ENCODE measurements at regions not wholly inside any gene's neighbourhood (a gene's known extent, or its start where the extent isn't known, plus 50 kb on each side); places are given as distances from the start of the nearest gene placed in this dataset.

DNA sequence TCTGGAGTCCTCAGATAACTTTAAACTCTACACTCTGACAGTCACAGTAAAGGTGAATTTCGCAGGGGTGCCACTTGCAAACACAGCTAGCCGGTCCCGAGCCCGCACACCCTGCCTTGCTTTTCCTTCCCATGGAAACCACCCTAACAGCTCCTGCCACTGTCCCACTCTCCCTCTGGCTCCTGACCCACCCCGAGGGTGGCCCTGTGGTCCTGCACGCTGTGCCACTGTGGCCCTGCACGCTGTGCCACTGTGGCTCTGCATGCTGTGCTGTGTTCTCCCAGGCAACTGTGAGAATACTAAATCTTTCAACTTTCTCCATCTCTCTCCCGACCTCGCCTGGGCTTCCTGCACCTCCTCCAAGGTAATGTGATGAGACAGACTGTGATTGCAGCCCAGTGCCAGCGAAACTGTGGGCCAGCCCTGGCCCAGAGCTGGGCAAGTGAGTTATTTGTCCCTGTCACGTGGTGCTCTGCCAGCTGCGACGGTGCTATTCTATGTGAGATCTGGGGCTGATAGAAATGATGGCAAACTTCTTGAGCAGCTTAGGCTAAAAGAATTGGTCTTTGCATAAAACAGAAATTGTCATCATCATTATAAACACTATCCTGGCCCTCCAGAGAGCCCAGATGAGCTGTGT is 63.4 kb upstream of the TARBP1 start:
- Histone ChIP-seq H3K79me2 (ENCODE audit: control insufficient read depth, insufficient read depth, low read length) (no peaks in the 10 kb centered on the region), H3K27ac (ENCODE audit: low read depth, low read length) (no peak overlapping the region), H3K79me1 (ENCODE audit: low read length) (no peaks in the 10 kb centered on the region), H4K8ac (ENCODE audit: low read depth, low read length) (no peak overlapping the region), H2BK120ac (ENCODE audit: low read depth, low read length) (no peak overlapping the region), H3K36me3 (ENCODE audit: control insufficient read depth, insufficient read depth, low read length) (no peaks in the 10 kb centered on the region), H3K9ac (ENCODE audit: low read length) (no peak overlapping the region), H3K23ac (ENCODE audit: low read length) (no peak overlapping the region), H4K5ac (ENCODE audit: low read length) (no peak overlapping the region), H3K18ac (ENCODE audit: low read length) (peak overlapping the region; percentile 6), H2BK5ac (ENCODE audit: low read length) (no peak overlapping the region), H3K4ac (ENCODE audit: low read depth, low read length) (no peak overlapping the region), H3K4me2 (ENCODE audit: low read length) (no peak overlapping the region), H2AK5ac (ENCODE audit: low read length) (no peak overlapping the region), H2BK15ac (replicated peaks; ENCODE audit: low read depth) (no peak overlapping the region), H3K4me3 (ENCODE audit: low read length) (no peak overlapping the region), H3K4me1 (ENCODE audit: control insufficient read depth, low read depth, low read length) (peaks cover 4% of the 10 kb centered on the region), H3K56ac (ENCODE audit: low read length) (no peak overlapping the region), H3K27me3 (ENCODE audit: insufficient read depth, low read length, poor library complexity) (no peaks in the 10 kb centered on the region)
- DNase-seq, result no peak
- WGBS (ENCODE audit: extremely low coverage, insufficient coverage, low lambda C conversion rate), result no CpG with 5 or more reads among the region's 13 CpGs

DNA sequence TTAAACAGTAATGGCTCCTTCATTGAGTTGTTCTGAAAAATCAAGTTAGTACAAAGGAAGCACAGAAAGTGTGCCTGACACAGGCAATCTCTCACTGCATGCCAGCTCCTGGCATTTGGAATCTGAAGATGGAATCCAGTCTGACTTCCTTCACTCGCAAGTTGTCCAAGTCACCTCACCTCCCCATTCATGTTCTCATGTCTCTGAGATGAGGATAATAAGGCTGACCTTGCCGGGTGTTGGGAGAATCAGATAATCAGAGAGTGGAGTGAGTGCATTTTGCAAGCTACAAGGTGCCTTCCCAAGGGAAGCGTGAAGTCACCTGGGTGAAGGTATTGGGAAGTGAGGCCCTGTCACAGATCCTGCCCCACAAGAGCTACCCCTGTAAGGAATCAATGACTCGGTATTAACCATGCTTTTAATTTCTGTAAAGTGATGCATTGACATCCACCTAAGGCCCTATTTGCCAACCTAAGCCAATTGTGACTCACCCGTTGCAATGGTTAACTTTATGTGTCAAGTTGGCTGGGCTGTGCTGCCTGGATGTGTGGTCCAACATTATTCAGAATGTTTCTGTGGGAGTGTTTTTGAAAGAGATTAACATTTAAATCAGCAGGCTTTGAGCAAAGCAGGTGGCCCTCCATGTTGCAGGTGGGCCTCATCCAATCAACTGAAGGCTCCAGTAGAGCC is 62.5 kb upstream of the TARBP1 start:
- H3K27me3 ChIP-seq (ENCODE audit: insufficient read depth, low read length, poor library complexity), result no peaks in the 10 kb centered on the region
- no peak overlapping the region for H3K27ac ChIP-seq (ENCODE audit: low read depth, low read length)
- no peak overlapping the region for H3K4me3 ChIP-seq (ENCODE audit: low read length)
- no peak overlapping the region for H2BK120ac ChIP-seq (ENCODE audit: low read depth, low read length)
- H2AK5ac ChIP-seq (ENCODE audit: low read length), result no peak overlapping the region
- H3K4me1 ChIP-seq (ENCODE audit: control insufficient read depth, low read depth, low read length), result peaks cover 2% of the 10 kb centered on the region
- no peak overlapping the region for H3K56ac ChIP-seq (ENCODE audit: low read length)
- no peaks in the 10 kb centered on the region for H3K79me1 ChIP-seq (ENCODE audit: low read length)
- H3K4ac ChIP-seq (ENCODE audit: low read depth, low read length), result no peak overlapping the region
- no CpG with 5 or more reads among the region's 5 CpGs for WGBS (ENCODE audit: extremely low coverage, insufficient coverage, low lambda C conversion rate)
- no peaks in the 10 kb centered on the region for H3K79me2 ChIP-seq (ENCODE audit: control insufficient read depth, insufficient read depth, low read length)
- H3K4me2 ChIP-seq (ENCODE audit: low read length), result no peak overlapping the region
- no peak for DNase-seq
- H3K23ac ChIP-seq (ENCODE audit: low read length), result no peak overlapping the region
- H4K8ac ChIP-seq (ENCODE audit: low read depth, low read length), result no peak overlapping the region
- H4K5ac ChIP-seq (ENCODE audit: low read length), result no peak overlapping the region
- no peak overlapping the region for H2BK15ac ChIP-seq (replicated peaks; ENCODE audit: low read depth)
- no peak overlapping the region for H2BK5ac ChIP-seq (ENCODE audit: low read length)
- H3K18ac ChIP-seq (ENCODE audit: low read length), result no peak overlapping the region
- H3K36me3 ChIP-seq (ENCODE audit: control insufficient read depth, insufficient read depth, low read length), result no peaks in the 10 kb centered on the region
- H3K9ac ChIP-seq (ENCODE audit: low read length), result no peak overlapping the region

DNA sequence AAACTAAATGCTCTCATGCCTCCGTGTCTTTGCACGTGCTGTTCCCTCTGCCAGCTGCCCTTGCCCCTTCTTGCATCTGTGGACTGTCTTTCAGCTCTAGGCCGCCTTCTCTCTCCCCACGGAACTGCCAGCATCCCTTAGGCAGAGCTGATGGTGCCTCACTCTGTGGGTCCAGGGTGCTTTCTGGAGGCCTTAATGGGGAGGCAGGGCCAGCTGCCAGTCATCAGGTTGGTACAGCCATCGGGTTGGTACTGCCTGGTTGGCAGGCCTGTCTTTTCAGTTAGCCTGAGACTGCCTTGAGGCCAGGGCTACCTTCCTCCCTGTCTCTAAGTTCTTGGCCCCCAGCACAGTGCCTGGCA is 61.4 kb upstream of the TARBP1 start:
- H3K4me1 ChIP-seq (ENCODE audit: control insufficient read depth, low read depth, low read length), result peaks cover 2% of the 10 kb centered on the region
- H3K4me3 ChIP-seq (ENCODE audit: low read length), result no peak overlapping the region
- H2BK15ac ChIP-seq (replicated peaks; ENCODE audit: low read depth), result no peak overlapping the region
- no peaks in the 10 kb centered on the region for H3K36me3 ChIP-seq (ENCODE audit: control insufficient read depth, insufficient read depth, low read length)
- peak overlapping the region; percentile 51 for H2AK5ac ChIP-seq (ENCODE audit: low read length)
- H3K27me3 ChIP-seq (ENCODE audit: insufficient read depth, low read length, poor library complexity), result no peaks in the 10 kb centered on the region
- no peak overlapping the region for H3K4ac ChIP-seq (ENCODE audit: low read depth, low read length)
- H3K56ac ChIP-seq (ENCODE audit: low read length), result no peak overlapping the region
- no peak overlapping the region for H4K8ac ChIP-seq (ENCODE audit: low read depth, low read length)
- no peak overlapping the region for H3K18ac ChIP-seq (ENCODE audit: low read length)
- H2BK5ac ChIP-seq (ENCODE audit: low read length), result no peak overlapping the region
- no peak for DNase-seq
- no peaks in the 10 kb centered on the region for H3K79me2 ChIP-seq (ENCODE audit: control insufficient read depth, insufficient read depth, low read length)
- H4K5ac ChIP-seq (ENCODE audit: low read length), result no peak overlapping the region
- H3K79me1 ChIP-seq (ENCODE audit: low read length), result no peaks in the 10 kb centered on the region
- no peak overlapping the region for H3K4me2 ChIP-seq (ENCODE audit: low read length)
- H3K9ac ChIP-seq (ENCODE audit: low read length), result no peak overlapping the region
- H3K27ac ChIP-seq (ENCODE audit: low read depth, low read length), result no peak overlapping the region
- no CpG with 5 or more reads among the region's 5 CpGs for WGBS (ENCODE audit: extremely low coverage, insufficient coverage, low lambda C conversion rate)
- no peak overlapping the region for H3K23ac ChIP-seq (ENCODE audit: low read length)
- no peak overlapping the region for H2BK120ac ChIP-seq (ENCODE audit: low read depth, low read length)

DNA sequence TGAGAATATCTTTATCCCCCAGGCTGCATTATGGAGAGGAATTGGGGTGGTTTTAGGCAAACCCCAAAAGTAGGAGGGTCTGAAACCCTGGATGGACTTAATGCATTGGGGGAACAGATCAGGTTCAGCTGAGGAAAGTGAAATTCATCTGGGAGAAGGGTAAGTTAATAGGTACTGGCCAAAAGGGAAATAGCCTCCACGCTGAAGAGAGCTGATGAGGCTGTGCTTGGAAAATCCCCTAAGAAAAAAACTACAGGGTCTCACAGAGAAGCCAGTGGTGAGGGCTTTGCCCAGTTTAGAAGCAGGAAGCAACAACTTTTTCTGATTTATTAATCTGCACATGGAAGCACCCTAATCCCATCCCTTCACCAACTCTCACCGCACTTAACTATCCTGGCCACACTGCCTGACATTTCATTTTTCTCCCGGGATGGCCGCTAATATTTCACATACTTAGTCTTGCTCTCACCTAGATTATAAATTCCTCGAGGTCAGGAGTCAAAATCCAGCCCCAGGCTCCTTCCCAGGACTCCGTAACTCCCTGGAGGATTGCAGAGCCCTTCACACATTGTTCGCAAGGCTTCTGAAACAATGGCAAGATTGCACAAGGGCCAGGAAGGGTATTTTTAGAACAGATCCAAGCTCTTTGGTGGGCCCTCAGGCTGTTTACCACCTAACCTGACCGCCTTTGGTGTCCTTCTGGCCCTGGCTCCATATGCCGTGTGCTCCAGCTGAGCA is 60.9 kb upstream of the TARBP1 start:
- no peak overlapping the region for H3K27ac ChIP-seq (ENCODE audit: low read depth, low read length)

DNA sequence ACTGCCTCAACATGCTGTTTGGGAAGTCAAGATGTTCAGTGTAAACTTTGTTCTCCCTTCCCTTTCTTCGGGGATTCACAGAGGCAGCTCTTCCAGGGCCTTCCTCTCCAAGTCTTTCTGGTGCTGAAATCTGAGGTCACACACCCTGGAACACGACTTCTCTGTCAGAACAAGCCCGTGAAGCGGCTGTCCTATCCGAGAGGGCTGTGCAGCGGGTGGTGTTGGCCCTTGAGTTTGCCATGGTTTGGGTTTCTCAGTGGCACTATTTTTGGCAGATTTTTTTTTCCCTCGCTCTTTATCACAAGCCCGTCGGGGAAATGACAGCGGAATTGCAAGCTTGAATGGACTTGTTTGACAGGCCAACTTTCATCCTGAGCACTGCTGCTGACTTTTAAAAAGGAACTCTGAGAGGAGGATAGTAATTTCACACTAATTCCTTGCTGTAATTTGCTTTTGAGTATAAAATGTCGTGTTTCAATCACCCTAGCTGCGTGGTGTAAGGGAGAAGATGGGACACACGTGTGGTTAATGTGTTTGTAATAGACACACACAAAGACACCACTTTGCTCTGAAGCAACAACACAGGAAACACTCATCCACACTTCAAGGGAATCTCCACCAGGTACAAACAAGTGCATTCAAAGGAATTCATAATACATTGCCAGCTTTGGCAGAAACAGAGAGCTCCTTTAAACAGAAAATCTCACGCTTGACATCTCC is 60.1 kb upstream of the TARBP1 start:
- no CpG with 5 or more reads among the region's 14 CpGs for WGBS (ENCODE audit: extremely low coverage, insufficient coverage, low lambda C conversion rate)
- Histone ChIP-seq H2BK15ac (replicated peaks; ENCODE audit: low read depth) (no peak overlapping the region), H3K18ac (ENCODE audit: low read length) (no peak overlapping the region), H3K4me2 (ENCODE audit: low read length) (no peak overlapping the region), H4K8ac (ENCODE audit: low read depth, low read length) (no peak overlapping the region), H3K36me3 (ENCODE audit: control insufficient read depth, insufficient read depth, low read length) (no peaks in the 10 kb centered on the region), H3K4ac (ENCODE audit: low read depth, low read length) (no peak overlapping the region), H3K9ac (ENCODE audit: low read length) (no peak overlapping the region), H3K79me2 (ENCODE audit: control insufficient read depth, insufficient read depth, low read length) (no peaks in the 10 kb centered on the region), H3K27me3 (ENCODE audit: insufficient read depth, low read length, poor library complexity) (no peaks in the 10 kb centered on the region), H2AK5ac (ENCODE audit: low read length) (no peak overlapping the region), H3K56ac (ENCODE audit: low read length) (no peak overlapping the region), H2BK120ac (ENCODE audit: low read depth, low read length) (no peak overlapping the region), H3K27ac (ENCODE audit: low read depth, low read length) (no peak overlapping the region), H3K4me1 (ENCODE audit: control insufficient read depth, low read depth, low read length) (peaks cover 2% of the 10 kb centered on the region), H4K5ac (ENCODE audit: low read length) (no peak overlapping the region), H3K79me1 (ENCODE audit: low read length) (no peaks in the 10 kb centered on the region), H3K4me3 (ENCODE audit: low read length) (no peak overlapping the region), H2BK5ac (ENCODE audit: low read length) (no peak overlapping the region), H3K23ac (ENCODE audit: low read length) (no peak overlapping the region)
- no peak for DNase-seq

More for the DNA sequence above, 60.9 kb upstream of the TARBP1 start:
- Histone ChIP-seq H3K4me3 (ENCODE audit: low read length) (no peak overlapping the region), H3K4me1 (ENCODE audit: control insufficient read depth, low read depth, low read length) (peaks cover 2% of the 10 kb centered on the region), H4K5ac (ENCODE audit: low read length) (no peak overlapping the region), H3K56ac (ENCODE audit: low read length) (no peak overlapping the region), H3K23ac (ENCODE audit: low read length) (no peak overlapping the region), H2BK15ac (replicated peaks; ENCODE audit: low read depth) (no peak overlapping the region), H2AK5ac (ENCODE audit: low read length) (peak overlapping the region; percentile 51), H3K18ac (ENCODE audit: low read length) (no peak overlapping the region), H3K4me2 (ENCODE audit: low read length) (no peak overlapping the region), H3K4ac (ENCODE audit: low read depth, low read length) (no peak overlapping the region), H2BK120ac (ENCODE audit: low read depth, low read length) (no peak overlapping the region), H3K9ac (ENCODE audit: low read length) (no peak overlapping the region), H3K36me3 (ENCODE audit: control insufficient read depth, insufficient read depth, low read length) (no peaks in the 10 kb centered on the region), H4K8ac (ENCODE audit: low read depth, low read length) (no peak overlapping the region), H3K27me3 (ENCODE audit: insufficient read depth, low read length, poor library complexity) (no peaks in the 10 kb centered on the region), H3K79me2 (ENCODE audit: control insufficient read depth, insufficient read depth, low read length) (no peaks in the 10 kb centered on the region), H3K79me1 (ENCODE audit: low read length) (no peaks in the 10 kb centered on the region), H2BK5ac (ENCODE audit: low read length) (no peak overlapping the region)
- no CpG with 5 or more reads among the region's 9 CpGs for WGBS (ENCODE audit: extremely low coverage, insufficient coverage, low lambda C conversion rate)
- peak; percentile 88 for DNase-seq
